HG02588 (cell line): ENCODE measurements at regions not wholly inside any gene's neighbourhood (a gene's known extent, or its start where the extent isn't known, plus 50 kb on each side); places are given as distances from the start of the nearest gene placed in this dataset.

Experiments
- ATAC-seq: cut with Tn5 transposase; IDR thresholded peaks from one replicate; pipeline ENCODE4 v1.9.1; 2021; ENCODE audit warnings: mild to moderate bottlenecking, moderate library complexity; ENCODE audit not compliant: unreplicated experiment

DNA sequence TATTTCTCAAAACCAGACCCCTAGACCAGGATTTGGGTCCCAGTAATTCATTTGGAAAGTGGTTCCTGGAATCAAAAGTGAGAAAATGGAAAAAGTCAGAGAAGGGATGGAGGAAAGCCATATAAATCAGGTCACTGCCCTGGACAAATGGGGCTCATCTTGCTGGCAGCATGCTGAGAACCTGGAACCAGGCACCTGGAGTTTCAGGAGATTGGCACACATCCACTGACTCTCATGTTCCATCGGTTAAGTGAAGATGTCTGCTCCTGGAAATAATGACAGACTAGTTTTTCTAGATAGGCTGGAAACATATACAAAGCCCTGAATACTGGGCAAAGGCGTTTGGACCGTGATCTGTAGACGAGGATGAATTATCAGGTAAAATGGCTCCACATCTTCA, 163.6 kb upstream of the HS3ST1 start:
- no peak for ATAC-seq

DNA sequence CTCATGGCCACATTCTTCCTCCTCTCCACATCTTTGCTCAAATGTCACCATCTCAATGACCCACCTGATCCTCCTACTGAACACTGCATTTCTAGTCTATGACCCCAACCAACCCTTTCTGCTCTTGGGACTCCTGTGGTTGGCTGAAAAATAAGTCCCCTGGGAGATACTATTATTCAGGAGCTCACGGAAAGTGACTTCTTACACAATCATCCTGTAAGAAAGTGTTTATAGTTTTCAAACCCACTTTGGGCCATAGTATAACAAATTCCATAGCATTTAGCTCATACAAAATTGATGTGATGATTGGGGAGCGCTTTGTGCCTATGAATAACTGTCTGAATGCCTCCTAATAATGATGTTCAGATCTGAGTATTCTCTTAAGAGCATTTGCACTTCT, 161.4 kb upstream of the HS3ST1 start:
- ATAC-seq: no peak

- no peak for ATAC-seq
These were observed 161.0 kb upstream of the HS3ST1 start for GRCh38 chr4:11589676-11590075.

DNA sequence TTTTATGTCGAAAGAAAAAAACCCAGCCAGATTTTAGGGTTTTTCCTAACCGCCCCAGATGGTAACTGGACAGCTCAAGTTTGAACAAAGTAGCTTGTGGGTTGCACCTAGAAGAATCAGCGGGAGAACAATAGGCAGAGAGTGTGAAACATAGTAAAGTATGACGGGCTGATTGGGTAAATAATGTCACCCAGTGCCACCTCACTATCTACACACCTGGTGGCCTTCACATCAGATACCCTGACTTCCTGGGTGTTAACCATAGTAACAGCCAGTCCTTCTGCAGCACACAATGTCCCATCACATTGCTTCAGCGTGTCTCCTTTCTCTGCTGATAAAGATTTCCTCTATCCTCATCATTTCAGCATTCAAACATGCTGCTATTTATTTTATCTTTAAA, 159.1 kb upstream of the HS3ST1 start:
- no peak for ATAC-seq

GRCh38 chr4:11585506-11585905, 156.8 kb upstream of the HS3ST1 start:
- ATAC-seq: no peak

DNA sequence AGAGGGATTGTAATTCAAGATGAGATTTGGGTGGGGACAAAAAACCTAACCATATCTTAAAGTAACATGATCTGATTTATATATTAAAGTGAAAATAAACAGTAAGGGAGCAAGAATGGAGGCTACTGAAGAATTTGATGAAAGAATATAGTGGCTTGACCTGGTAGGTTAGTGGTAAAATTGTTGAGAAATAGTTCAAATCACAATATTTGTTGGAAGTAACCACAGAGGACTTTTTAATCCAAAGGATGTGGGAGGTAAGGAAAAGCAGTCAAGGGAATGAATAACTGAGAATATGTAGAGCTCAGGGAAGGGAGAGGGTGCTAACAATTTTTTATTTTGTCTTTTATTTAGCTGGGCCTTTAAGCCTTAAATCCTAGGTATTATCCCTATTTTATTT, 139.8 kb upstream of the HS3ST1 start:
- ATAC-seq: no peak

DNA sequence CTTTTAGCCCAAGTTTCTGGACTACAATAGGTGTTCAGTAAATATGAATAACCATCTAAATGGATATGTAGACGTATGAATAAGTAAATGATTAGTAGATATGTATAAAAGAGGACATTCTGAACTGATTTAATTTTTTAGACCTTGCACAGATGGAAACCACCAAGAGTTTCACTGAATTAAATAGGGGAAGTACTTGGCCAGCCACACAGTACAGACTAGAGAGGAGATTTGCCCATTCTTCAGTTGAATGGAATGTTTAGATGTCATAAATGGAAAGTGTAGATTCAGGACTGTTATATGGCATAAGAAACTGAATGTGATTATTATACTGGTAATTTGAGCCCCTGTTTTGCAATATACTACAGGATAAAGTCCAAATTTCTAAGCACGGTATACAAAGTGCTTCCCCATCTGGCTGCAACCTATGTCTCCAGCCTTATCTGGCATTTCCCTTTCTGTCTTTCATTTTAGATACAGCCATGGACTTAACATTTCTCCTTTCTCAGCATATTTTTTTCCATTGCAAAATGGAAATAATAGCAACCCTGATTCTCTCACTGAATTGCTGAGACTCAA, 137.8 kb upstream of the HS3ST1 start:
- peak; percentile 84 for ATAC-seq

DNA sequence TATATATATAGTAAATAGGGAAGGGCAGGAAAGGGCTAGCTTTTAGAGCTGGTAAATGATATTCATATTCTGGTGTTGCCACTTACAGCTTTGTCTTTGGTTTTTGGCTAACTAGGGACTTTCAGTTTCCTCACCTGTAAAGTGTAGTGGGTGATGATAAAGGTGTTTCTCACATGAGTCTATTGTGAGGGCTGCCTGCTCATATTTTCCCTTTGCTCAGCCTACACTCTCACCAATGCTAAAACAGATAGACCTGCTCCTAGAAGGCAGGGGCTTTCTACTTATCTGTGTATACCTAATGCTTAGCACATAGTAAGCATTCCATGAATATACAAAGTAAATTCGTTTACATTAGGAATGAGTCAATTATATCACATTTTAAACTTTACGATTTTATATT, 137.2 kb upstream of the HS3ST1 start:
- peak; percentile 54 for ATAC-seq

DNA sequence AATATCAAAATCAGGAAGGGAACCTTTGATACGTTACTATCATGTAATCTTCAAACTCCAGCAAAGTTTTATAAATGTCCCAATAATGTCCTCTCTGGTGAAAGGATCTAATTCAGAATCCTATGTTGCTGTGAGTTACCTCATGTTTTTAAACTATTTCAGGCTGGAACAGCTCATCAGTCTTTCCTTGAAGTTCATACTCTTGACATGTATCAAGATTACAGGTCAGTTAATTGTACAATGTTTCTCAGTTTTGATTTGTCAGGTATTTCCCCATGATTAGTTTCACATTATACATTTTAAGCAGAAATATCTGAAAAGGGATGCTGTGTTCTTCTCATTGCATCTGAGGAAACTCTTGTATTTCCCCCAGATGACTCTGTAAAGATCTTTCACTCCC, 136.5 kb upstream of the HS3ST1 start:
- no peak for ATAC-seq

DNA sequence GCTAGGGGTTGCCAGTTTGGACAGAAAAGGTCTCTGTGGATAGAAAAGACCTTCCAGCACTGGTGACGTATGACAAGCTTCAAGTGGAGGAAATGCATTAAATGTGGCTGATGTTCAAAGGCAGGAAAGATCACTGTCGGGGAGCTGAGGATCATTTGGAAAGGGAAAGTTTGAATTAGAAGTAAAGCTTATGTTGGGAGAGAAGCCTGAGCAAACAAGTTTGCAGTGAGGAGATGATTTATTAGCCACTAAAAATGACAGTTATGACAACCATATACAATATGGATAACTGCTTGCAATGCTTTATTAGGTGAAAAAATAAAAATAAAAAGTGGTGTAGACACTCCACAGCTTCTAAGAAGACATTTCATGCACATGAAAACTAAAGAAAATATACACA, 135.3 kb upstream of the HS3ST1 start:
- ATAC-seq: no peak

GRCh38 chr4:11549525-11549924, 120.8 kb upstream of the HS3ST1 start:
- no peak for ATAC-seq

GRCh38 chr4:11548597-11549082, 119.9 kb upstream of the HS3ST1 start:
- ATAC-seq: peak; percentile 89

DNA sequence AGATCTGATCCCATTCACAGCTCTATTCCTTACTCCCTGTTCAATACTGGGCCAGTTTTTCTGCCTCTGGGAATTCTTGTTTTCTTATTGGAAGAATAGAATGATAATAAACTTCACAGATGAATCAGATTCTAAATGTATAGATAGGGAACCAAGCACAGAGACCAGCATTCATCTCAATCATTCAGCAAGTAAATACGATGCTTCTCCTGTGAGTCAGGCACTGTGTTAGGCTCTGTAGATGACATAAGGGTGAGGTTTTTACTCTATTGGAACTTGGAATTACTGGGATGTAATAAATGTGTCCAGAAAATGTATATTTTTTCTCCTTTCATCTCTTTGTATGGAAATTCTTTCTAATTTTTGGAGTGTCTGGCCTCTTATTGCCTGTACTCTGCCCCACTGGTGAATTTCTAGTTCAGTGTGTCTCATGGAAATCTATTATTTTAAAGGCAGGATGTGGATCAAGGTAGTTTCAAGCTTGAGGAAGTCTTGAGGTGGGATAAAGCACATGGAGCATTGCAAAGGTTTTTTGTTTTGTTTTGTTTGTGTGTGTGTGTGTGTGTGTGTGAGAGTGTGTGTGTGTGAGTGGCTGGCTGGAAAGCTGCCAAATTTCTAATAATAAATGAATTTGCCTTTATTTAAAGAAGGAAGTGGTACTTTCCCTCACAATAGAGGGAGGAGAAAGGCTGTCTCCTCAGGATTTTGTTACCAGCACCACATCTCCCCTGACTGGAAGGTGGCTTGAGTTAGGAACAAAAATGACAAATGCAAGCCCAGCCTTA, 117.9 kb upstream of the HS3ST1 start:
- ATAC-seq: no peak

DNA sequence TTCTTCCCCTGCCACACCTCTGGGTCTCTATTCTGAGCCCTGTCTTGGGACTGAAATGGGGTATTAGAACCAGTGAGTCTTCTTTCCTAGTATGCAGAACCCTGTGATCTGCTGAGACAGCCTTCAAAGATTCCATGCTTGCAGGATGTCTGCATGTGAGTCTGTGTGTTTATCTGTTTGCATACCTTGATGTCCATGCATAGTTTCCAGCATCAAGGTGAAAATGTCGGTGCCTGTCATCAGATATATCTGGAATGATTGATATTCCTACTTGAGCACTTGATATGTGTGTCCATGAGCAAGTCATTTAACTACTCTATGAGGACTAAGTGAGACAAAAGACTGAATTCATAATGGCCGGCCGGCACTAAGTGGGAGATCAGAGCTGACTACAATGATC, 117.0 kb upstream of the HS3ST1 start:
- no peak for ATAC-seq

- no peak for ATAC-seq
These were observed 115.5 kb upstream of the HS3ST1 start for GRCh38 chr4:11544211-11544610.

DNA sequence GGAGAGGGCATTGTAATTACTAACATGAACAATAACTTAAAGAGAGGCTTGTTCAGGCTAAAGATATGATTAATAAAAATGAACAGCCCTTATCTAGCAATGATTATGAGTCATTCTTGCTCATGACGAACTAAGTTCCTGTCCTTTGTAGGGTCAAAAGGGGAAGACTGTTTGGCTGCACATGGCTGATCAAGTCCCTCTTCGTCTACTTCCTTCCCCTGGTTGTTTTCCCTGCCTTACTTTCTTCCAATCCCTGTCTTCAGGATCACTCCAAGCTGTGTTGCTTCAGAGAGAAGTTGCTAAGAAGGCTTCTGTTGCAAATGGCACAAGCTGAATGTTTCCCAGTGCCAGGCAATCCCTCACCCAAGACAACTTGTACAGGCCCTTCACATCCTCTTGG, 115.0 kb upstream of the HS3ST1 start:
- no peak for ATAC-seq

- no peak for ATAC-seq
These were observed 114.3 kb upstream of the HS3ST1 start for GRCh38 chr4:11542952-11543351.

DNA sequence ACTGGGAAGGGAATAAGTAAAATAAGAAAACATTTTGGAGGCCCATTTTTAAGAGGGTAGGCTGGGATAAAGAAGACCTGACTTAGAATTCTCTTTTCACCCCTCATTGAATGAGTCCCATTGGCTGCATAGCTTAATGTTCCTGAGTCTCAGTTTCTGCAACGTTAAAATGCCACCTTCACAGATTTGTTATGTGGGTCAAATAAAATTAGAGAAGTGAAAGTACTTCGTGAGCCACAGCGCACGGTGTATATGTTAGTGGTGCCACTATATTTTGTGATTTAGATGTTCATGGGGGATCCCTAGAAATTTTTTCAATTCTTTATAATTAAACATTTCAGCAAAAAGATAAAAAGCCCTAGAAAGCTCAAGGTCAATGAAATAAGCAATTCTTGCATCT, 109.2 kb upstream of the HS3ST1 start:
- no peak for ATAC-seq

DNA sequence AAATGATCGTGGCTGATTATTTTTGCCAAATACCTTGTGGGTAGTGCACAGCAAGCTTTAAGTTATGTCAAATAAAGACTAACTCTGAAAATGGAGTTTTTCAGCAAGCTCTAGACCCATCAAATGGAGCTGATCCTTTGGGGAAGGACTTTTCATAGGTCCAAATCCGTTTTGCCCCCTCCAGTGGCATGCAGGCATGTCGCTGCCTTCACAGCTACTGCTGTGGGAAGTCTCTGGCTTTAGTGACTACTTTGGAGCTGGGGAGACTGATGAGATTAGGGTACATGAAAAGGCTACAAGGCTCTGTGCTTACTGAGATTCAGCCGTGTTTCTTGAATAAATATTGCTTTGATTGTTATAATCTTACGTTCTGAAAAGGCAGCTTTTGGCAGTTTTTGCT, 106.6 kb upstream of the HS3ST1 start:
- ATAC-seq: no peak

- no peak for ATAC-seq
These were observed 106.1 kb upstream of the HS3ST1 start for GRCh38 chr4:11534623-11535302.

DNA sequence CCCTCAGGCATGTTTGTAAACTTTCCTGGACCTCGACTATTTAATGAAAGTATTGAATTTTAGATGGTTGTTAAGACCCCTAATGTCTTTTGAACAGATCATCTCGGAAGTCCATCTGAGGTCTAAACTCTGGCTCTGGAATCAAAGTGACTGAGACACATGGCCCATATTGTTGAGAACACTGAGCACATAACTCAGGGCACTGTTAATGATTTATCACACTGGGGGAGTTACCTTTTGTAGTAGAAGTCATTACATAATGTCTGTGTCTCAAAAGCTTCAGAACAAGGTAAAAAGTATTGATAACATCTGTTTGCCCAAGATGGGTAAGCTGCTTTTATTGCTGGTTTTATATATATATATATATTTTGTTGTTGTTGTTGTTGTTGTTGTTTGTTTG, 103.4 kb upstream of the HS3ST1 start:
- no peak for ATAC-seq

DNA sequence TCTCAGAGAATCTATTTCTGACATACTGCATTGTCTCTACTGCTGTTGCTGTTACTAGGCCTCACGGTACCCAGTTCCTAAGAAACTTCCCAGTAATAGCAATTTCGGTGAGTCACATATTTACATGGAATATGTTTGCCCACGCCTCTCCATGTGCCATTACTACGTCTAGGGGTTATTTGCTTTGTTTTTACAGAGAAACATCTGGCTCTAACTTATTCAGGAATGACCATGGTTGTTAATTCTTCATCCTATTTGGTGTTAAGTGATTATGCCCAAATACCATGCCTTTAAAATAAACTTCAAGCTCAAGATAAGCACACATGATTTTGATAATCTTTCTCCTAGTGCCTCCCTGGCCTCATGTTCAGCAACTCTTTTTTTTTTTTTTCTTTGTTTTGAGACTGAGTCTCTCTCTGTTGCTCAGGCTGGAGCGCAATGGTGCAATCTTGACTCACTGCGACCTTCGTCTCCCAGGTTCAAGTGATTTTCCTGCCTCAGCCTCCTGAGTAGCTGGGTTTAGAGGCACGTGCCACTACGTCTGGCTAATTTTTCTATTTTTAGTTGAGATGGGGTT, 101.0 kb upstream of the HS3ST1 start:
- ATAC-seq: no peak
